GM18511 (cell line): ENCODE measurements at regions not wholly inside any gene's neighbourhood (a gene's known extent, or its start where the extent isn't known, plus 50 kb on each side); places are given as distances from the start of the nearest gene placed in this dataset.
"Not testable (repeated sequence)": the region's sequence is repeated elsewhere in the genome, so short reads cannot be mapped to it uniquely, and the experiment has no call there.

Source experiments
- ATAC-seq: cut with Tn5 transposase; IDR thresholded peaks from one replicate; pipeline ENCODE4 v1.9.1; 2021; ENCODE audit warnings: mild to moderate bottlenecking, moderate library complexity; ENCODE audit not compliant: unreplicated experiment

GRCh38 chr6:166846446-166847142, 109.8 kb downstream of the RNASET2 start:
- ATAC-seq = not testable (repeated sequence)

GRCh38 chr6:166842607-166843006, 113.7 kb downstream of the RNASET2 start:
- no peak for ATAC-seq

GRCh38 chr6:166841216-166841615, 115.1 kb downstream of the RNASET2 start:
- no peak for ATAC-seq

GRCh38 chr6:166839569-166839968, 116.8 kb downstream of the RNASET2 start:
- ATAC-seq = no peak

GRCh38 chr6:166838987-166839386, 117.4 kb downstream of the RNASET2 start:
- no peak for ATAC-seq

- ATAC-seq = no peak
Measured at GRCh38 chr6:166836785-166837718, 119.3 kb downstream of the RNASET2 start.

DNA sequence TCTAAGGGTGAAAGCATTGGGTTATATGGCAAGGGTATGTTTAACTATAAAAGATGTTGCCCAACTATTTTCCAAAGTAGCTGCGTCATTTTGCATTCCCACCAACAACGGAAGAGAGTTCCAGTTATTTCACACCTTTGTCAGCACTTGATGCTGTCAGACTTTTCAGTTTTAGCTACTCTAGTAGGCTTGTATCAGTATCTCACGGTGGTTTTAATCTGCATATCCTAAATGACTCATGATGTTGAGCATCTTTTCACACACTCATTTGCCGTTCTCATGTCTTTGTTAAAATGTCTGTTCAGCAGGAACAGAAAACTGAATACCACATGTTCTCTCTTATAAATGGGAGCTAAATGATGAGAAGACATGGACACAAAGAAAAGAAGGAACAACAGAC, 122.3 kb downstream of the RNASET2 start:
- ATAC-seq = no peak

DNA sequence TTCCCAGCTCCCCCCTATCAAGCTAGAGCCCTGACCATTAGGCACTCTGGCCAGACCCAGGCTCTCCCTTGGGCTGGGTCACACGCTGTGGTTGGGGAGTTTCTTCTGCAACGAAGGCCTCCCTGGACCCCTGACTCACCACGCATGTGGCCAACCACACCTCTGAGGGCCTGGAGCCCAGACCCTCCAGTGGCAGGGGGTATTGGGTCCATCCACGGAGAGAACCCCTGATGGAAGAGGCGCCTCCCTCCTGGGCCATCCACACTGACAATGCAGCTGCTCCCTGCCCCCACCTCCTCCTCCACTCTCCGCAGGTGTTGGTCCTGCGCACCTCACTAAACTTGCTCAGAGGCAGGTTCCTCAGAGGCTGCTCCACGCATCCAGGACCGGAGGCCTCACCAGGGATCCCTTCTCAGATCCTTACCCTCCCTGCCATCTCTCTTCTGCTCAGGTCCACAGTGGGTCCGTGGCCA, 125.4 kb downstream of the RNASET2 start:
- ATAC-seq = peak; percentile 36

GRCh38 chr6:166830185-166830890, 126.0 kb downstream of the RNASET2 start:
- ATAC-seq = peak; percentile 95

- ATAC-seq = no peak
Measured at GRCh38 chr6:166826264-166826663, 130.1 kb downstream of the RNASET2 start.

- no peak for ATAC-seq
Measured at GRCh38 chr6:166825553-166826145, 130.7 kb downstream of the RNASET2 start.

GRCh38 chr6:166824880-166825250, 131.5 kb downstream of the RNASET2 start:
- no peak for ATAC-seq

GRCh38 chr6:166824146-166824879, 132.0 kb downstream of the RNASET2 start:
- ATAC-seq = no peak

GRCh38 chr6:166822609-166823008, 133.7 kb downstream of the RNASET2 start:
- no peak for ATAC-seq

GRCh38 chr6:166820483-166820882, 135.9 kb downstream of the RNASET2 start:
- ATAC-seq = no peak

DNA sequence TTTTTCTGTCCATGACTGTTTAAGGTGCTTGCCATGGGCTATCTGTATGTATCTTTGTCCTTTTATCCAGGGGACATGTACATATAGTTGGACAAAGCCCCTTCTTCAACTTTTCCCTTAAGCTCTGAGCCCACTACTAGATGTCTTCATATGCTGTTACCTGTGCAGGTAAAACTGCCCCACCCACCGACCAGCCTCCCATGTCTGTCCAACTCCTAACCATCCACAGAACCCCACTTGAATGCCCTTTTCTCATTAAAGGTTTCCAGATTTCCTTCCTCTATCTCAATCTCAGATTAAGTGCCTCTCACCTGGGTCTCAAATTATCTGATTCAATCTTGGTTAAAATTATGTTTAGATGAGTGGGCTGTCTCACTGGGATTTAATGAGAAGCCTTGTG, 136.3 kb downstream of the RNASET2 start:
- ATAC-seq = no peak

DNA sequence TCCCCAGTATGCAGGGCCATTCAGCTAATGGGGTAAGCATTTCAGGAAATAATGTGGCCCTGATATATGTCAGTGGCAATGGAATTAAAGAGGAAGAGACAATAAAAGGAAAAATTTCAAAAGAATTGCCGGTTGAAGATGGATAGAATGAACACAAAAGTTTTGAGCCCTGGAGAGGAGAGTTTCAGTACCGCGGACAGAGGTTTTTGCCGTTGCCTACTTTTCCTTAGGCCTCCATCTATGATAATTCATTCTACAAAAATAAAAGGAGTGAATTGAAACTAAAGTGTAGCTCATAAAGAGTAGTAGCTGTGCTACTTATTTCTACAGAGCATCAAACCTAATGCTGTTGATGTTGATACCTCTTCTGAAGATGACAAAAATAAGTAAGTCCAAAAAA, 140.7 kb downstream of the RNASET2 start:
- no peak for ATAC-seq

- no peak for ATAC-seq
Measured at GRCh38 chr6:166814390-166814789, 142.0 kb downstream of the RNASET2 start.

DNA sequence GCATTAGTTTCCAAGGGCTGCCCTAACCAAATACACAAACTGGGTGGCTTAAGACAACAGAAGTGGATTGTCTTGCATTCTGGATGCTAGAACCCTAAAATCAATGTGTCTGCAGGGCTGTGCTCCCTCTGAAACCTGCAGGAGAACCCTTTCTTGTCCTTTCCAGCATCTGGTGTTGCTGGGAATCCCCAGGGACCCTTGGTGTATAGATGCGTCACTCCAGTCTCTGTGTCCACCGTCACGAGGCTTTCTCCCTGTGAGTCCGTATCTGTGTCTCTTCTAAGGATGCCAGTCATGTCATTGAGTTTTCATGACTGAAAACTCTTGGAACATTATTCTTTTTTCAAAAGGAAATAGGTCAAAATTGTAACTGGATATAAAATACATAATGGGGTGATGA, 142.9 kb downstream of the RNASET2 start:
- no peak for ATAC-seq

DNA sequence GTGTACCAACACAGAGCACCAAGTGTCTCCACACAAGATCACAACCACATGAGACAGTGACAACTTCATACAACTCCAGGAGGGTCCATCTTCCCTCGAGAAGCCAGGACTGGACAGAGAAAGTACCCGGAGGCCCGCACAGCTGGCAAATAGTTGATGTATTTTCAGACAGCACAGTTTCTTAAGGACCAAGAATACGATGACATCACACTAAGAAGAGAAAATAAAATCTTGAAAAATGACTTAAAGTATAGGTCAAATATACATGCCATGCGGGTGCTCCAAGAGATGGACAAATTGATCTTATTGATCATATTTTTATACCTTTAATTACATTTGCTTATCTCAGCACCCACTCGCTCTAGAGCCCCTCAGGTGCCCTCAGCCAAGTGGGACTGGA, 145.5 kb downstream of the RNASET2 start:
- ATAC-seq = no peak
